ENCODE measurements at regions not wholly inside any gene's neighbourhood (a gene's known extent, or its start where the extent isn't known, plus 50 kb on each side); places are given as distances from the start of the nearest gene placed in this dataset.

DNA sequence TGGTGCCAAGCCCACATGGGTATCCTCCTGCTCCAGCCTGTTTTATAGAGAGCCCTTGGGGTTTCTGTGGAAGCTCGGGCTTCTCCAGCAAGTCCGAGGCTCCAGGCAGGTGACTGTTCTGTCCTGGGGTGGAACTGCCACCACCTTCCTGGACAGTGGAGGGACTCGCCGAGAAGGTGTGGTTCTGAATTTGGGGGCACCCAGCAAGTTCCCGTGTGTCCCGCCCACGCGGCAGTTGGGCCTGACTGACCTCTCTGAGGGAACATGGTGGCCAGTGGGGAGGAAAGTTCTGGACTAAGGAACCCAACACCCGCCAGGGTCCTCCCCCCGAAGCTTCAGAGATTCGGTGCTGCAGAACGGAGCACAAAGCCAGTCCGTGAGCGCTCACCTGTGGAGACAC, 158.1 kb upstream of the C1orf174 start:
- TF ChIP-seq, protein P1, sequence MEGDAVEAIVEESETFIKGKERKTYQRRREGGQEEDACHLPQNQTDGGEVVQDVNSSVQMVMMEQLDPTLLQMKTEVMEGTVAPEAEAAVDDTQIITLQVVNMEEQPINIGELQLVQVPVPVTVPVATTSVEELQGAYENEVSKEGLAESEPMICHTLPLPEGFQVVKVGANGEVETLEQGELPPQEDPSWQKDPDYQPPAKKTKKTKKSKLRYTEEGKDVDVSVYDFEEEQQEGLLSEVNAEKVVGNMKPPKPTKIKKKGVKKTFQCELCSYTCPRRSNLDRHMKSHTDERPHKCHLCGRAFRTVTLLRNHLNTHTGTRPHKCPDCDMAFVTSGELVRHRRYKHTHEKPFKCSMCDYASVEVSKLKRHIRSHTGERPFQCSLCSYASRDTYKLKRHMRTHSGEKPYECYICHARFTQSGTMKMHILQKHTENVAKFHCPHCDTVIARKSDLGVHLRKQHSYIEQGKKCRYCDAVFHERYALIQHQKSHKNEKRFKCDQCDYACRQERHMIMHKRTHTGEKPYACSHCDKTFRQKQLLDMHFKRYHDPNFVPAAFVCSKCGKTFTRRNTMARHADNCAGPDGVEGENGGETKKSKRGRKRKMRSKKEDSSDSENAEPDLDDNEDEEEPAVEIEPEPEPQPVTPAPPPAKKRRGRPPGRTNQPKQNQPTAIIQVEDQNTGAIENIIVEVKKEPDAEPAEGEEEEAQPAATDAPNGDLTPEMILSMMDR (IDR thresholded peaks at IDR 0.05), result no peak
- TF ChIP-seq POLR2A (IDR thresholded peaks at IDR 0.05), result no peak

Data from tibial nerve (tissue), 3 donors.